ENCODE measurements at regions not wholly inside any gene's neighbourhood (a gene's known extent, or its start where the extent isn't known, plus 50 kb on each side); places are given as distances from the start of the nearest gene placed in this dataset.
"Not testable (repeated sequence)": the region's sequence is repeated elsewhere in the genome, so short reads cannot be mapped to it uniquely, and the experiment has no call there.

- no peak for DNase-seq
Observed at GRCh38 chrX:39245024-39245423, 443.8 kb downstream of the MID1IP1 start.

GRCh38 chrX:39247536-39247935 lies 446.3 kb downstream of the MID1IP1 start:
- DNase-seq: no peak

GRCh38 chrX:39248330-39248729 lies 447.1 kb downstream of the MID1IP1 start:
- DNase-seq: no peak

GRCh38 chrX:39249999-39250398 lies 448.7 kb downstream of the MID1IP1 start:
- no peak for DNase-seq

DNA sequence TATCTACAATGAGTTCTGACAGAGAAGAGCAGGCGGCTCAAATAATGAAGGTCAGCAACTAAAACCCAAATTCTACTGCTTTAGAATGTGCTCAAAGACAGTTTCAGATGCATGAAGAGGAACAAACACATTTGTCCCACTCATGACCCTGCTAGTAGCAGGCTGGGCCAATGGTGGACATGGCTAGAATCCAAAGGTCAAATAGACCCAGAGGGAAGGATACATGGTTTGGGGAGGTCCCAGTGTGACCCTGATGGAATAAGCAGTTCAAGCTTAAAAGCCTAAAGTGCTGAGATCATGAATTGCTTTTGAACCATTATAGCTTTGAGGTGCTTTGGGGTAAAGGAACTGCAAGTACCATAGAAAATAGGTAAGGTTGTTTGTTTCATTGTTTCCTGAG lies 450.7 kb downstream of the MID1IP1 start:
- DNase-seq: no peak

DNA sequence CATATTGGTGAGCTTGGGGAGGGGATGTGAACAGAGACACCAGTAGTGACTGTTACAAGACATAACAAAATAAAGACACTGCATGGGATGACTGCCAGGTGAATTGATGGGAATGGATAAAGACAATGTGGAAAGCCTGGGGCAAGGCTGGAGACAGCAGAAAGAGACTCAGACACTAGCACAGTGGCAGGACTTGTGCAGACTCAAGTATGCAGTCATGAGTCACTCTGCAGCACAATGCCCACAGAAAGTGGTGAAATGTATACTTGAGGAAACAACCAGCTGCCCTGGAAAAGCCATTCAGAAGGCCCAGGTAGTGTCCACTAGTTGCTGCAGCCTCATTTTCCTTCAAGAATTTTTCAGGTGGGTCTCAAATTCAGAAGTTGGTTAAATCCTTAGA lies 452.3 kb downstream of the MID1IP1 start:
- DNase-seq: no peak

- DNase-seq: no peak
Observed at GRCh38 chrX:39258331-39258730, 457.1 kb downstream of the MID1IP1 start.

- DNase-seq: no peak
Observed at GRCh38 chrX:39260965-39261364, 459.7 kb downstream of the MID1IP1 start.

DNA sequence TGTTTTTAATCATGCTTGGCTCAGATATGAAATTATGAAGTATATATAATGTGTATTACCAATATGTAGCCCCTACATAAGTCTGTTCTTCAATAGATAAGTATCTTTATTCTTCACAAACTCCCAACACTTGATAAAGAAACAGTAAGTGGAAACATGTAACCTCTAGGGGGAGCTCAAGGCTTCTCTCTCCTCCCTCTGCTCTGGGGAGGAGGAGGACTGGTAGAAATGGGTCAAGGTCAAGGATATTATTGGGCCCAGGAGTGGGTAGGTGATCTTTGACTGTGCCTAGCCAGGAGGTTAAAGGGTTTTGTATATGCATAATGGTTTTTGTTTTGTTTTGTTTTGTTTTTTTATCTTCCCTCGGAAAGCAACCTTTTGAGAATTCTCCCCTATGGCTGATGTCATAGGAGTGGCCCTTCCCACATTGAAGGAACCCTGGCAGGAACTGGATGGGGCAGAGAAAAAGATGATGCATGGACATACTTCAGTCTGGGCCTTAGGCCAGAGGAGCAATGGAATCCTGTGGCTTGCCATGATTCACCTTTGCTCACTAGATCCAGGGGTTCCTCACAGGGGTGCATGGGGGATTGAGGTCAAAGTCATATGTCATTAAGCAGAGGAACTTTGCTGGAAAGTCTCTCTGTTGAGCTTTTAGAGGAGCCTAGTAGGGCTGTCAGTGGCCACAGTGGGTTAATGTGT lies 460.3 kb downstream of the MID1IP1 start:
- no peak for DNase-seq

GRCh38 chrX:39262641-39263040 lies 461.4 kb downstream of the MID1IP1 start:
- DNase-seq: no peak

GRCh38 chrX:39264023-39264422 lies 462.8 kb downstream of the MID1IP1 start:
- DNase-seq: no peak

DNA sequence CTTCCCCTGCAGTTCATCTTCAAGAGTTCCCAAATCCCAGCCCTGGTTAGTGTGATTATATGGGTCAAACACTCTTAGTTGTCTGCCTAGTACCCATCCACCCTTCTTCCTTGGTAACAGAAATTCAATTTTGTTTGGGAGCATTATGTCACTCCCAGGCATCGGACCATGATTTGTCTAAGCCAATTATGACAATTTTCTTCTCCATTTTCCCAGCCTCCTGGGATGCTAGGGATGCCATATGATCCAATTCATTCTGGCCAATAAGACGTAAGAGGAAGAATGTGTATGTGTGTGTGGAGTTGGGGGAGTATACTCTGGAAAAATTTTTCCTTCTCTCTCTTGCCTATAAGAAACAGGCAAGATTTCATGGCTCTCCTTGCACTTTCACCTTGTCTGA lies 465.9 kb downstream of the MID1IP1 start:
- no peak for DNase-seq

GRCh38 chrX:39268207-39268606 lies 466.9 kb downstream of the MID1IP1 start:
- no peak for DNase-seq

GRCh38 chrX:39275500-39276068 lies 474.3 kb downstream of the MID1IP1 start:
- no peak for DNase-seq

DNA sequence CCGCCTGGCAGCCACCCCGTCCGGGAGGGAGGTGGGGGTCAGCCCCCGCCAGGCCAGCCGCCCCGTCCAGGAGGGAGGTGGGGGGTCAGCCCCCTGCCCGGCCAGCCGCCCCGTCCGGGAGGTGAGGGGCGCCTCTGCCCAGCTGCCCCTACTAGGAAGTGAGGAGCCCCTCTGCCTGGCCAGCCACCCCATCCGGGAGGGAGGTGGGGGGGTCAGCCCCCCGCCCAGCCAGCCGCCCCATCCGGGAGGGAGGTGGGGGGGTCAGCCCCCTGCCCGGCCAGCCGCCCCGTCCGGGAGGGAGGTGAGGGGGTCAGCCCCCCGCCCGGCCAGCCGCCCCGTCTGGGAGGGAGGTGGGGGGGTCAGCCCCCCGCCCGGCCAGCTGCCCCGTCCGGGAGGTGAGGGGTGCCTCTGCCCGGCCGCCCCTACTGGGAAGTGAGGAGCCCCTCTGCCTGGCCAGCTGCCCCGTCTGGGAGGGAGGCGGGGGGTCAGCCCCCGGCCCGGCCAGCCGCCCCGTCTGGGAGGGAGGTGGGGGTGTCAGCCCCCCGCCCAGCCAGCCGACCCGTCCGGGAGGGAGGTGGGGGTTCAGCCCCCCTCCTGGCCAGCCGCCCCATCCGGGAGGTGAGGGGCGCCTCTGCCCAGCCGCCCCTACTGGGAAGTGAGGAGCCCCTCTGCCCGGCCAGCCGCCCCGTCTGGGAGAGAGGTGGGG lies 476.6 kb downstream of the MID1IP1 start:
- not testable (repeated sequence) for DNase-seq

DNA sequence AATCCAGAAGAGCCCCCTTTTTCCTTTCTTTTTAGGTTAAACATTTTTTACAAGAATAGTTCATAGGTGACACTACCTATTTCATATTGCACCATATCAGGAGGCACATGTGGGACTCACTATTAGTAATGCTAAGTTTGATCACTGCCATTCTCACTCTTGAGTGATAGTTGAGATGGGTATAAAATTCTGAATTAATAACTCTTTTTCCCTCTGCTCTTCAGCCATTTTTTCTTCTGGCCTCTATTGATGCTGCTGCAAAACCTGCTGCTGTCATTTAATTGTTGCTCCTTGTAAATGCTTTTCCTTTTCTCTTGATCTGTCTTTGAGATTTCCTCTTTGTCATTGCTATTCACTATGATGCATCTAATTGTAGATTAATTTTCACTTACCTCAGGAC lies 482.0 kb downstream of the MID1IP1 start:
- DNase-seq: no peak

DNA sequence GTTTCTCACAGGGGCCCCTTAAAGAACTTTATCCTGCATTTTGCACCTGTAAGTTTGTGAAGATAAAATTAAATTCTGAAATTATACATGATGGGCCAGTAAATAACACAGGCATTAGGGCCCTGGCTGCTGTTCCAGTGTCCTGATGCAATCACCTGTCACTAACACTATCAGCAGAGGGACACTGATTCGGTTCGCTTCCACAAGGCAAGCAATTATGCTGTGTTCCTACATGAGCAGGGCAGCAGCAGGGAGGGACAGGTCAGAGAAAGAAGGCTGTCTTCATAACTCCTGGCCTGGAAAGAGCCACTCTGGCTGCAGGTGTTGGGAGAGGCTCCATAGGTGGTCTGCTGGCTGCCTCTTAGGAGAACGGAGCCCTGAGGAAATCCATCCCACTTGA lies 487.3 kb downstream of the MID1IP1 start:
- no peak for DNase-seq

- no peak for DNase-seq
Observed at GRCh38 chrX:39289827-39290226, 488.6 kb downstream of the MID1IP1 start.

- no peak for DNase-seq
Observed at GRCh38 chrX:39293203-39293602, 491.9 kb downstream of the MID1IP1 start.

GRCh38 chrX:39296472-39296871 lies 495.2 kb downstream of the MID1IP1 start:
- no peak for DNase-seq

GRCh38 chrX:39298821-39299220 lies 497.6 kb downstream of the MID1IP1 start:
- no peak for DNase-seq

GRCh38 chrX:39299615-39300014 lies 498.4 kb downstream of the MID1IP1 start:
- no peak for DNase-seq

DNA sequence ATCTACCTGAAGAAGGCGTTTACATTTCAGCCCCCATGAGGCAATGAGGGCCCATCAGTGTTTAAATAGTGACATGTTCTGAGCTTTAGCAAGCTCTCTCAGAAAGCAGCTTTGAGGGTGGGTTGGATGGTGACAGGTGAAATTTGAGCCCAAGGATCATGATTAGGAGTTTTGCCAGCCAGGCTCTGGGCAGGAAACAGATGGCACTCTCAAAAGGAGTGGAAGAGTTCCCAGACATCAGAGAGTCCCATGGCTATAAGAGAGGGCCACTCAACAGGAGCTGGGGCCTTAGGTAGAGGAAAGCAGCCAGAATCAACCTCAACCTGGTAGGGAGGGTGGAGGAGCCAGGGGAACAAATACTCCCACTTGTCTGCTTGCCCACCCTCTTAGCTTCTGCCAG lies 499.8 kb downstream of the MID1IP1 start:
- DNase-seq: no peak

DNA sequence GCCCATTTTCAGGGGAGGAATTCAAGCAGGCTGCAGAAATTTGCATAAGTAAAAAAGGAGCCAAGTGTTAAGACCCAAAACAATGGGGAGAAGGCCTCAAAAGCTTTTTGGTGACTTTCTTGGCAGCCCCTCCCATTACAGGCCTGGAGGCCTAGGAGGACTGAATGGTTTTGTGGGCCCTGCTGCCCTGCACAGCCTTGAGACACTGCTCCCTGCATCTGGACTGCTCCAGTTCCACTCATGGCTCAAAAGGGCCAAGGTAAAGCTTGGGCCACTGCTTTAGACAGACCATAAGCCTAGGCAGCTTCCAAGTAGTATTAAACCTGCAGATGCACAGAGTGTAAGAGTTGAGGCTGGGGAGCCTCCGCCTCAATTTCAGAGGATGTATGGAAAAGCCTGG lies 501.6 kb downstream of the MID1IP1 start:
- no peak for DNase-seq

Measured in GF-D8 (cell line).